ENCODE measurements at regions not wholly inside any gene's neighbourhood (a gene's known extent, or its start where the extent isn't known, plus 50 kb on each side); places are given as distances from the start of the nearest gene placed in this dataset.

DNA sequence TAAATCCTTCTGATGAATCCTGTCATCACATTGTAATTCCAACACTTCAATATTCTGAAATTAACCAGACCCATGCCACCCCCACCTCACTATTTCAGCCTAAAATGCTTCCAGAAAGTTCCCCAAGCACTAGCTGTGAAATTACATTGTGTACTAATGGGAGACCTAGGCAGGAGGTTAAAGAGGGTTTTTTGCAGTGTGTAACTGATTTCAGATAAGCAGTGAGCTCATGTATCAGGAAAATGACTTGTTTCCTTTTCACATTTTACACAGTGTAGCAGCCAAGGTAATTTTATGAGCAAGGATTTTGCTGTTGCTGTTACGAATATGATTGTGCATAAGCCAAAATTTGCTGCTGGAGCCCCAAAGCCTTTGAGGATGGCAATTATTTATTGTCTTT, 129.0 kb downstream of the INHBA start:
- Histone ChIP-seq H3K4me3 (no peak overlapping the region), H3K27ac (peak overlapping the region in 1 of 2 donors; percentile 17), H3K36me3 (no peaks in the 10 kb centered on the region), H3K27me3 (replicated peaks; ENCODE audit: insufficient read depth) (no peaks in the 10 kb centered on the region), H3K9me3 (no peaks in the 10 kb centered on the region), H3K4me1 (ENCODE audit: control insufficient read depth in 1 of 2, low read depth in 2 of 2) (peaks cover 0 to 18% of the 10 kb centered on the region in 2 donors)
- TF ChIP-seq, protein P1, sequence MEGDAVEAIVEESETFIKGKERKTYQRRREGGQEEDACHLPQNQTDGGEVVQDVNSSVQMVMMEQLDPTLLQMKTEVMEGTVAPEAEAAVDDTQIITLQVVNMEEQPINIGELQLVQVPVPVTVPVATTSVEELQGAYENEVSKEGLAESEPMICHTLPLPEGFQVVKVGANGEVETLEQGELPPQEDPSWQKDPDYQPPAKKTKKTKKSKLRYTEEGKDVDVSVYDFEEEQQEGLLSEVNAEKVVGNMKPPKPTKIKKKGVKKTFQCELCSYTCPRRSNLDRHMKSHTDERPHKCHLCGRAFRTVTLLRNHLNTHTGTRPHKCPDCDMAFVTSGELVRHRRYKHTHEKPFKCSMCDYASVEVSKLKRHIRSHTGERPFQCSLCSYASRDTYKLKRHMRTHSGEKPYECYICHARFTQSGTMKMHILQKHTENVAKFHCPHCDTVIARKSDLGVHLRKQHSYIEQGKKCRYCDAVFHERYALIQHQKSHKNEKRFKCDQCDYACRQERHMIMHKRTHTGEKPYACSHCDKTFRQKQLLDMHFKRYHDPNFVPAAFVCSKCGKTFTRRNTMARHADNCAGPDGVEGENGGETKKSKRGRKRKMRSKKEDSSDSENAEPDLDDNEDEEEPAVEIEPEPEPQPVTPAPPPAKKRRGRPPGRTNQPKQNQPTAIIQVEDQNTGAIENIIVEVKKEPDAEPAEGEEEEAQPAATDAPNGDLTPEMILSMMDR (IDR thresholded peaks at IDR 0.05), result no peak
- ATAC-seq (ENCODE audit: insufficient number of reproducible peaks, low FRiP score, low read depth) (no peak), DNase-seq (ENCODE audit: low spot score) (no peak)

DNA sequence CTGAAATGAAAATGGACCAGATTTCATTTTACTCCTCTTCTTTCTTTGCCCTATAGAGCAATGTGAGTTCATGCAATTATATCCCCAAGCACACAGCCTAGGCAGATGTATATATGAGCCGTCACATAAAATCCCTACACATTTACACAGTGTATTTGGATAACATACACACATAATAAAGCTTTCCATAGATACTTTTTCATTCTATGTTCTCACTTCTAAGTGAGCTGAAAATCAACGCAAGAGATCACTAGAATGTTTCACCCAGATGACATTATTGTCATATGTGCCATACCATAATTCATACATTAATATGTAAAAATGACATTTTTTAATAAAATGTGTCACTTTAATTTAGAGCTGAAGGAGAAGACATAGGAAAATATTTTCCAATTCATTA, 129.4 kb downstream of the INHBA start:
- TF ChIP-seq, protein P1 (IDR thresholded peaks at IDR 0.05), result no peak

DNA sequence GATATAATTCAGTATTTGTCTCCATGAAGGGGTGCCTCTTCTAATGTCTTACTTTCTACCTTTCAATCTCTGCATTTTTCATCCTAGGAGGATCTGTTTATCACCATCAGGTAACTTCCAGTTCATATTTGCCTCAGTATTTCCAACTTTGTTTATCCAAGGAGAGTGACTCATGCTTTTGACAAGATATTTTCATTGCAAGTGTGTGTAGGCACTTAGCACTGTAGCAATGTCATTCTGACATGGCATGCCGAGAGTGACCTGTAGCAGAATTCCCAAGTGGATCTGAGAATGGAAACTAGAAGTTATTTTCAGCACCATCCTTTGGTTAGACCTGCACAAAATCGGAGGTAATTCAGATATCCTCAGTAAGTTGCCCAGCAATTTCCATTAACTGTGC, 129.9 kb downstream of the INHBA start:
- Histone ChIP-seq H3K27me3 (replicated peaks; ENCODE audit: insufficient read depth) (no peaks in the 10 kb centered on the region), H3K27ac (peak overlapping the region in 1 of 2 donors; percentile 17), H3K4me3 (no peak overlapping the region), H3K36me3 (no peaks in the 10 kb centered on the region), H3K4me1 (ENCODE audit: control insufficient read depth in 1 of 2, low read depth in 2 of 2) (peaks cover 1 to 26% of the 10 kb centered on the region in 2 donors), H3K9me3 (no peaks in the 10 kb centered on the region)
- ATAC-seq (ENCODE audit: insufficient number of reproducible peaks, low FRiP score, low read depth) (no peak), DNase-seq (ENCODE audit: low spot score) (no peak)
- TF ChIP-seq, protein P1 (IDR thresholded peaks at IDR 0.05), result no peak

More for the DNA sequence above, 129.4 kb downstream of the INHBA start:
- Histone ChIP-seq H3K9me3 (no peaks in the 10 kb centered on the region), H3K4me1 (ENCODE audit: control insufficient read depth in 1 of 2, low read depth in 2 of 2) (peaks cover 0 to 22% of the 10 kb centered on the region in 2 donors), H3K36me3 (no peaks in the 10 kb centered on the region), H3K4me3 (no peak overlapping the region), H3K27me3 (replicated peaks; ENCODE audit: insufficient read depth) (no peaks in the 10 kb centered on the region), H3K27ac (peak overlapping the region in 1 of 2 donors; percentile 17)
- ATAC-seq (ENCODE audit: insufficient number of reproducible peaks, low FRiP score, low read depth) (no peak), DNase-seq (ENCODE audit: low spot score) (no peak)

DNA sequence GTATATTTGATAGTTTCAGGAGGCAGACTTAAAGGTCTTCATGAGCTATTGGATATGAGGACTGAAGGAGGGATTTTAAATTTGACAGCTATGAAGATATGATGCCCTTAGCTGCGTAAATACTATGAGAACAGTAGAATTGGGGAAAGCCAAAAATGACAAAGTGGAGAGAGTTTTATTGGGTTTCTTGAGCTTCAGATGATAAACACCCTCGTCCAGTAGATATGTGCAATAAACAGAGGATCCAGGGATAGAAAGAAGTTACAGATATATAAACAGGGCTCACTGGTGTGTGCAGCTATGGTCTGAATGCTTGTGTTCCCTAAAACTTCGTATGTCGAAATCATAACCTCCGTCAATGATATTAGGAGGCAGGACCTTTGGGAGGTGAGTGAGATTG, 131.3 kb downstream of the INHBA start:
- no peak overlapping the region for H3K4me3 ChIP-seq
- DNase-seq (ENCODE audit: low spot score) (no peak), ATAC-seq (ENCODE audit: insufficient number of reproducible peaks, low FRiP score, low read depth) (no peak)
- no peaks in the 10 kb centered on the region for H3K36me3 ChIP-seq
- TF ChIP-seq, protein P1 (IDR thresholded peaks at IDR 0.05), result no peak
- H3K9me3 ChIP-seq, result no peaks in the 10 kb centered on the region
- no peaks in the 10 kb centered on the region for H3K27me3 ChIP-seq (replicated peaks; ENCODE audit: insufficient read depth)
- no peak overlapping the region for H3K27ac ChIP-seq
- peaks cover 6 to 35% of the 10 kb centered on the region in 2 donors for H3K4me1 ChIP-seq (ENCODE audit: control insufficient read depth in 1 of 2, low read depth in 2 of 2)

DNA sequence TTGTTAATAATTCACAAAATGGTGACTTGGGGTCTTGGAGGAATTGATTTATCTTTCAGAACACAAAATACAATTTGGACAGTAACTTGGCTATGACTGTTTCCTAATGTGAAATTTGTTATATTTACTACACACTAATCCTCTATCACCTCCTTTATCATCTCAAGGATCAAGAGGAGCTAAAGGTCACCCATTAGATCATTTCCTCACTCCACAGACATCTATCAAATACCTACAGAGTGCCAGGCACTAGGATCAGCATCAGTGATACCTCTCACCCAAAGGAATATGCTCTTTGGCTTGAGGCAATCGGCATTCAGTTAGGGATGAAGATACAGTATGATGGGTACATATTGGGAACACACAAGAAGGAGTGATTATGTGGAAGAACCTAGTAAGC, 132.1 kb downstream of the INHBA start:
- Histone ChIP-seq H3K9me3 (no peaks in the 10 kb centered on the region), H3K27me3 (replicated peaks; ENCODE audit: insufficient read depth) (no peaks in the 10 kb centered on the region), H3K27ac (no peak overlapping the region), H3K36me3 (no peaks in the 10 kb centered on the region), H3K4me3 (no peak overlapping the region), H3K4me1 (ENCODE audit: control insufficient read depth in 1 of 2, low read depth in 2 of 2) (peaks cover 6 to 35% of the 10 kb centered on the region in 2 donors)
- DNase-seq (ENCODE audit: low spot score) (no peak), ATAC-seq (ENCODE audit: insufficient number of reproducible peaks, low FRiP score, low read depth) (no peak)
- TF ChIP-seq, protein P1 (IDR thresholded peaks at IDR 0.05), result no peak
